ENCODE measurements at regions not wholly inside any gene's neighbourhood (a gene's known extent, or its start where the extent isn't known, plus 50 kb on each side); places are given as distances from the start of the nearest gene placed in this dataset.

- no peaks in the 10 kb centered on the region for H3K9me3 ChIP-seq (ENCODE audit: control insufficient read depth, low read depth, low read length)
- dilution Hi-C loops (cut with MboI; ENCODE audit: extremely low pct_ligation_motif_present, low sequenced_read_pairs) = no loop called here
- H3K36me3 ChIP-seq (ENCODE audit: control insufficient read depth in 2 of 2, extremely low read depth in 1 of 2, insufficient read depth in 2 of 2, low read length in 2 of 2) = peaks cover 24 to 27% of the 10 kb centered on the region in 2 experiments
- FAIRE-seq = no peak
- no peaks in the 10 kb centered on the region for H3K4me1 ChIP-seq (ENCODE audit: control insufficient read depth, extremely low read depth, insufficient read depth, low read length)
- no peak overlapping the region for H3K4me3 ChIP-seq (ENCODE audit: control insufficient read depth in 2 of 3, extremely low read depth in 1 of 3, insufficient read depth in 2 of 3, low read depth in 1 of 3, low read length in 3 of 3)
- TF ChIP-seq CTCF (optimal IDR thresholded peaks at IDR 0.05 in 1 of 3, IDR thresholded peaks at IDR 0.05 in 1 of 3, conservative IDR thresholded peaks at IDR 0.05 in 1 of 3; ENCODE audit: extremely low read depth in 1 of 3, insufficient read depth in 2 of 3, low read length in 3 of 3) (no peak), EZH2 (IDR thresholded peaks at IDR 0.05; ENCODE audit: low read length) (no peak)
- H3K27ac ChIP-seq (ENCODE audit: control insufficient read depth, insufficient read depth, low read length) = no peak overlapping the region
- H3K9me1 ChIP-seq (ENCODE audit: control insufficient read depth, extremely low read depth, insufficient read depth, low read length) = no peaks in the 10 kb centered on the region
- no peaks in the 10 kb centered on the region for H3K27me3 ChIP-seq (ENCODE audit: control insufficient read depth, extremely low read depth, insufficient read depth, low read length)
- H3K4me2 ChIP-seq (ENCODE audit: control insufficient read depth, extremely low read depth, insufficient read depth, low read depth, low read length) = no peak overlapping the region
- H4K20me1 ChIP-seq (ENCODE audit: control insufficient read depth, extremely low read depth, insufficient read depth, low read length) = no peaks in the 10 kb centered on the region
- no peak overlapping the region for H2AFZ ChIP-seq (ENCODE audit: control insufficient read depth, low read length)
- no peak for DNase-seq (ENCODE audit: low read depth, low spot score)
- no peaks in the 10 kb centered on the region for H3K79me2 ChIP-seq (ENCODE audit: control insufficient read depth, insufficient read depth, low read length)
- H3K9ac ChIP-seq (ENCODE audit: control insufficient read depth, extremely low read depth, insufficient read depth, low read length) = no peak overlapping the region
These were observed 96.9 kb downstream of the ZFP64 start for GRCh38 chr20:52094693-52095092.

DNA sequence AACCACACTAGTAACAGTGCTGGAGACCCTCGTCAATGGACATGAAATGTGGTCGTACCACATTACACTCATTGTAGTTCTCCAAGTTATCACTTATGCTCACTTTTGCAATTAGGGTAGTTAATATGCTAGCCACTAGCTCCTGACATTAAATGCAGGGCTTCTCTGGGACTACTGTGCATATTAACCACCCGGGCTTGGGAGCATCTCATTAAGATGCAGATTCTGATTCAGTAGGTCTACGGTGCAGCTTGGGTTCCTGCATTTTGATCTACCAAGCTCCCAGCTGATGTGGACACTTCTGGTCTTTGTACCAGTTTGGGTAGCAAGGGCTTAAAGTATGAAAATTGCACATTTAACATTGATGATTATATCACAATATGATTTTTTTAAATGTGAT lies 98.0 kb downstream of the ZFP64 start:
- Histone ChIP-seq H3K4me2 (ENCODE audit: control insufficient read depth, extremely low read depth, insufficient read depth, low read depth, low read length) (no peak overlapping the region), H3K9me3 (ENCODE audit: control insufficient read depth, low read depth, low read length) (no peaks in the 10 kb centered on the region), H3K9ac (ENCODE audit: control insufficient read depth, extremely low read depth, insufficient read depth, low read length) (no peak overlapping the region), H3K9me1 (ENCODE audit: control insufficient read depth, extremely low read depth, insufficient read depth, low read length) (no peaks in the 10 kb centered on the region), H2AFZ (ENCODE audit: control insufficient read depth, low read length) (no peak overlapping the region), H3K79me2 (ENCODE audit: control insufficient read depth, insufficient read depth, low read length) (no peaks in the 10 kb centered on the region), H4K20me1 (ENCODE audit: control insufficient read depth, extremely low read depth, insufficient read depth, low read length) (no peaks in the 10 kb centered on the region), H3K27ac (ENCODE audit: control insufficient read depth, insufficient read depth, low read length) (no peak overlapping the region), H3K27me3 (ENCODE audit: control insufficient read depth, extremely low read depth, insufficient read depth, low read length) (no peaks in the 10 kb centered on the region), H3K36me3 (ENCODE audit: control insufficient read depth in 2 of 2, extremely low read depth in 1 of 2, insufficient read depth in 2 of 2, low read length in 2 of 2) (peaks cover 27 to 32% of the 10 kb centered on the region in 2 experiments), H3K4me3 (ENCODE audit: control insufficient read depth in 2 of 3, extremely low read depth in 1 of 3, insufficient read depth in 2 of 3, low read depth in 1 of 3, low read length in 3 of 3) (no peak overlapping the region), H3K4me1 (ENCODE audit: control insufficient read depth, extremely low read depth, insufficient read depth, low read length) (no peaks in the 10 kb centered on the region)
- FAIRE-seq = no peak
- TF ChIP-seq EZH2 (IDR thresholded peaks at IDR 0.05; ENCODE audit: low read length) (no peak), CTCF (optimal IDR thresholded peaks at IDR 0.05 in 1 of 3, IDR thresholded peaks at IDR 0.05 in 1 of 3, conservative IDR thresholded peaks at IDR 0.05 in 1 of 3; ENCODE audit: extremely low read depth in 1 of 3, insufficient read depth in 2 of 3, low read length in 3 of 3) (no peak)
- dilution Hi-C loops (cut with MboI; ENCODE audit: extremely low pct_ligation_motif_present, low sequenced_read_pairs) = no loop called here
- DNase-seq (ENCODE audit: low read depth, low spot score) = no peak
